ENCODE measurements at regions not wholly inside any gene's neighbourhood (a gene's known extent, or its start where the extent isn't known, plus 50 kb on each side); places are given as distances from the start of the nearest gene placed in this dataset.

GRCh38 chr15:26096581-26096980 lies 233.5 kb upstream of the ATP10A start:
- H3K27ac ChIP-seq (ENCODE audit: low read length in 2 of 2) = no peak overlapping the region
- no peak overlapping the region for H3K4me2 ChIP-seq (replicated peaks; ENCODE audit: low read depth, low read length, poor library complexity, severe bottlenecking)
- H3K79me2 ChIP-seq (ENCODE audit: control insufficient read depth, insufficient read depth, low read length) = no peaks in the 10 kb centered on the region
- no peak for DNase-seq
- peaks cover 0 to 4% (median 0%) of the 10 kb centered on the region in 3 donors for H3K9me3 ChIP-seq (ENCODE audit: control extremely low read depth in 1 of 3, control insufficient read depth in 2 of 3, insufficient read depth in 1 of 3, low read length in 2 of 3)
- H3K4me3 ChIP-seq (ENCODE audit: control extremely low read depth in 1 of 5, extremely low read depth in 1 of 5, insufficient read depth in 1 of 5, low read depth in 2 of 5, low read length in 4 of 5) = no peak overlapping the region
- ATAC-seq (ENCODE audit: low read depth) = no peak
- peaks cover 0 to 4% (median 0%) of the 10 kb centered on the region in 4 experiments for H3K27me3 ChIP-seq (replicated peaks in 1 of 4; ENCODE audit: control extremely low read depth in 1 of 4, control insufficient read depth in 3 of 4, insufficient read depth in 4 of 4, low read length in 3 of 4)
- no peak overlapping the region for H2AFZ ChIP-seq (ENCODE audit: insufficient read depth, low read depth, low read length, poor library complexity, severe bottlenecking)
- ChIA-PET POLR2A (no interaction called here), CTCF (no interaction called here)
- Mint-ChIP-seq H3K27me3 (peaks cover 9% of the 10 kb centered on the region), H3K9me3 (ENCODE audit: insufficient read depth) (no peaks in the 10 kb centered on the region), H3K4me1 (no peaks in the 10 kb centered on the region), H3K27ac (no peak overlapping the region), H3K4me3 (no peak overlapping the region)
- no peak overlapping the region for H3K9ac ChIP-seq (ENCODE audit: low read length)
- H3K4me1 ChIP-seq (ENCODE audit: control insufficient read depth in 2 of 2, insufficient read depth in 2 of 2, low read length in 2 of 2) = no peaks in the 10 kb centered on the region
- H4K20me1 ChIP-seq (ENCODE audit: control insufficient read depth, insufficient read depth, low read length, poor library complexity, severe bottlenecking) = no peaks in the 10 kb centered on the region
- whole genome bisulfite sequencing (ENCODE audit: insufficient coverage) = 92% methylated on average over 2 of the region's 3 CpGs
- H3K36me3 ChIP-seq (replicated peaks in 1 of 2; ENCODE audit: control extremely low read depth in 1 of 2, control insufficient read depth in 1 of 2, extremely low read depth in 1 of 2, insufficient read depth in 2 of 2, low read length in 1 of 2) = no peaks in the 10 kb centered on the region
- intact Hi-C loops (cut with micrococcal nuclease) = no loop called here
- no peak for TF ChIP-seq EZH2 (IDR thresholded peaks at IDR 0.05; ENCODE audit: borderline replicate concordance, insufficient read depth, low read depth, low read length, poor library complexity, severe bottlenecking)
- no peak for TF ChIP-seq CTCF (IDR thresholded peaks at IDR 0.05)

GRCh38 chr15:26095710-26096330 lies 232.7 kb upstream of the ATP10A start:
- no peaks in the 10 kb centered on the region for H3K36me3 ChIP-seq (replicated peaks in 1 of 2; ENCODE audit: control extremely low read depth in 1 of 2, control insufficient read depth in 1 of 2, extremely low read depth in 1 of 2, insufficient read depth in 2 of 2, low read length in 1 of 2)
- ATAC-seq (ENCODE audit: low read depth) (no peak), DNase-seq (no peak)
- Mint-ChIP-seq H3K27me3 (peaks cover 13% of the 10 kb centered on the region), H3K9me3 (ENCODE audit: insufficient read depth) (no peaks in the 10 kb centered on the region), H3K4me3 (no peak overlapping the region), H3K4me1 (no peaks in the 10 kb centered on the region), H3K27ac (no peak overlapping the region)
- H3K4me1 ChIP-seq (ENCODE audit: control insufficient read depth in 2 of 2, insufficient read depth in 2 of 2, low read length in 2 of 2) = no peaks in the 10 kb centered on the region
- no peak overlapping the region for H3K9ac ChIP-seq (ENCODE audit: low read length)
- H4K20me1 ChIP-seq (ENCODE audit: control insufficient read depth, insufficient read depth, low read length, poor library complexity, severe bottlenecking) = no peaks in the 10 kb centered on the region
- TF ChIP-seq CTCF (IDR thresholded peaks at IDR 0.05) (no peak), EZH2 (IDR thresholded peaks at IDR 0.05; ENCODE audit: borderline replicate concordance, insufficient read depth, low read depth, low read length, poor library complexity, severe bottlenecking) (no peak)
- H3K4me3 ChIP-seq (ENCODE audit: control extremely low read depth in 1 of 5, extremely low read depth in 1 of 5, insufficient read depth in 1 of 5, low read depth in 2 of 5, low read length in 4 of 5) = no peak overlapping the region
- ChIA-PET CTCF (interaction anchor here (1.2 kb wide), 1 partner anchor 587 kb away, joined by 4 read pairs; no protein-coding TSS in a partner anchor), POLR2A (no interaction called here)
- no peak overlapping the region for H3K4me2 ChIP-seq (replicated peaks; ENCODE audit: low read depth, low read length, poor library complexity, severe bottlenecking)
- H3K27ac ChIP-seq (ENCODE audit: low read length in 2 of 2) = no peak overlapping the region
- no peaks in the 10 kb centered on the region for H3K79me2 ChIP-seq (ENCODE audit: control insufficient read depth, insufficient read depth, low read length)
- H3K27me3 ChIP-seq (replicated peaks in 1 of 4; ENCODE audit: control extremely low read depth in 1 of 4, control insufficient read depth in 3 of 4, insufficient read depth in 4 of 4, low read length in 3 of 4) = peaks cover 0 to 4% (median 0%) of the 10 kb centered on the region in 4 experiments
- peaks cover 0 to 4% (median 0%) of the 10 kb centered on the region in 3 donors for H3K9me3 ChIP-seq (ENCODE audit: control extremely low read depth in 1 of 3, control insufficient read depth in 2 of 3, insufficient read depth in 1 of 3, low read length in 2 of 3)
- intact Hi-C loops (cut with micrococcal nuclease) = no loop called here
- no peak overlapping the region for H2AFZ ChIP-seq (ENCODE audit: insufficient read depth, low read depth, low read length, poor library complexity, severe bottlenecking)
- 43% methylated on average over 20 of the region's 24 CpGs for WGBS (ENCODE audit: insufficient coverage)
